ENCODE measurements at regions not wholly inside any gene's neighbourhood (a gene's known extent, or its start where the extent isn't known, plus 50 kb on each side); places are given as distances from the start of the nearest gene placed in this dataset.
"Not testable (repeated sequence)": the region's sequence is repeated elsewhere in the genome, so short reads cannot be mapped to it uniquely, and the experiment has no call there.

DNA sequence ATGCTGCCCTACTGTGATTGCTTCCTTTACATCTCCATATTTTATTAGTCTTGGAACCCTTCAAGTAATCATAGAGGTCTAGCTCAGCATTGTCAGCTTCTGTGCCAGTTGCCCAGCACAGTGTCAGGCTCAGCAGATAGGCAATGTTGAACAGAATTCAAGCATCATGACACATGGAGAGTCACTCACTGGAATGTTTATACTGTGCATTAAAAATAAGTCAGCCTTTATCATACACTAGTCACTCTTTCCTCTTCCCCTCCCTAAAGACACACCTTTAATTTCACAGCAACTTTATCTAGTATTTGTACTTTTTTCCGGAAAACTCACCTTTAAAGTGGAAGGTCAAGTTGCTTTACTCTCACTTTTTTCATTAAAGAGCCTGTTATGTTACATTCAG lies 253.8 kb upstream of the CDH11 start:
- DNase-seq: no peak

DNA sequence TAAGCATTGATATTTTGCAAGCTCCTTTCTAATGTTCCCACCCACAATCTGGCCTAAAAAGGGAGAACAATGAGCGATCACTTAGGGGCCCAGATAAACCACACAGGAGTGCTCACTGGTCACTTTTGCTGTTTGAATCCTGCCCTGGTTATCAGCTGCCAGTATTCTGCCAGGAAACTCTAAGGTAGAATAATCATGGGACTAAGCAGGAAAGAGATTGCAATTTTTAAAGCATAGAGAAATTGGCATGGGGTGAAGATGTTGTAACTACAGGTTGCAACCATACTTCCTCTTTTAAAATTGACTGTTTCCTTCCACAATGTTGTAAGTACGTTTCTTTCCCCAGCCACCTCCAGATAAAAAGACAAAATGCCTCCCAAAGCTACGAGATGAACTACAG lies 251.2 kb upstream of the CDH11 start:
- DNase-seq: no peak

DNA sequence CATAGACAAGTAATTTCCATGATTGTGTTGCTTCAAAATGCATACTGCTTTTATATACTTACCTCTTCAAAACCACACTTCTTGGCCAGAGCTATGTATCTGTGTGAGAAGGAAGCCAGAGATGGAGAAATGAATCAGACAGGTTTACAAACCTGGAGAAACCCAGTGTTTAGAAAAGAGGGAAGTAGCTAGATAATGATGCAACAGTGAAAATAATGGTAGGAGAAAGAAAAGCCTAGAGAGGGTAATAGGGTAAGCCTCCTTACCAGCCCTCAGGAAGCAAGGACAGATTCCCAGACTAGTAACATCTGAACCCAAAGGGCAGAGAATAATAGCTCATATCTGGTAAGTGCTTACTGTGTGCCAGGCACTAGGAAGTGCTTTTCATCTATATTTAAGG lies 250.3 kb upstream of the CDH11 start:
- no peak for DNase-seq

GRCh38 chr16:65365732-65366715 lies 244.2 kb upstream of the CDH11 start:
- DNase-seq: no peak

DNA sequence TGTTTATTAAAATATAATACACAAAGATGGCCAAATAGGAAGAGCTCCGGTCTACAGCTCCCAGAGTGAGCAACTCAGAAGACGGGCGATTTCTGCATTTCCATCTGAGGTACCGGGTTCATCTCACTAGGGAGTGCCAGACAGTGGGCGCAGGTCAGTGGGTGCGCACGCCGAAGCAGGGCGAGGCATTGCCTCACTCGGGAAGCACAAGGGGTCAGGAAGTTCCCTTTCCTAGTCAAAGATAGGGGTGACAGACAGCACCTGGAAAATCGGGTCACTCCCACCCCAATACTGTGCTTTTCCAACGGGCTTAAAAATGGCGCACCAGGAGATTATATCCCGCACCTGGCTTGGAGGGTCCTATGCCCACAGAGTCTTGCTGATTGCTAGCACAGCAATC lies 234.9 kb upstream of the CDH11 start:
- DNase-seq: not testable (repeated sequence)

- no peak for DNase-seq
Observed at GRCh38 chr16:65355706-65356105, 233.8 kb upstream of the CDH11 start.

- DNase-seq: no peak
Observed at GRCh38 chr16:65353183-65353582, 231.3 kb upstream of the CDH11 start.

DNA sequence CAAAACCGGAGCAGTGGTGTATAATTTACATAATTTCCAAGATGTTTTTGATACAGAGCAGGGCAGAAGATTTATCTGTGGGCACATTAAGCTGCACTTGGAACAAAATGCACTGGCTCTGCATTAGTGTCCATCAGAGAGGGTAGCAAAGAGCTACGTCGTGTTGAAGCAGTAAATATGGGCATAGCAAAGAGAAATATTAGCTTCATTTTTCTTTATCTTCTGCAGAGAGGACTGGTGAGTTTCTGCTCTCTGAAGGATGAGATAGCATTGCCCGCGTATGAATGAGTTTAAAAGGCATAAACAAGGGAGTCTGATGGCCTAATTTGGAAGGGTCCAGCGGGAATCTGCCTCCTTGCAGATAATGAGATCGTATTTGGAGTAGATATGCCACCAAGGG lies 227.8 kb upstream of the CDH11 start:
- no peak for DNase-seq

- DNase-seq: no peak
Observed at GRCh38 chr16:65343556-65343955, 221.7 kb upstream of the CDH11 start.

DNA sequence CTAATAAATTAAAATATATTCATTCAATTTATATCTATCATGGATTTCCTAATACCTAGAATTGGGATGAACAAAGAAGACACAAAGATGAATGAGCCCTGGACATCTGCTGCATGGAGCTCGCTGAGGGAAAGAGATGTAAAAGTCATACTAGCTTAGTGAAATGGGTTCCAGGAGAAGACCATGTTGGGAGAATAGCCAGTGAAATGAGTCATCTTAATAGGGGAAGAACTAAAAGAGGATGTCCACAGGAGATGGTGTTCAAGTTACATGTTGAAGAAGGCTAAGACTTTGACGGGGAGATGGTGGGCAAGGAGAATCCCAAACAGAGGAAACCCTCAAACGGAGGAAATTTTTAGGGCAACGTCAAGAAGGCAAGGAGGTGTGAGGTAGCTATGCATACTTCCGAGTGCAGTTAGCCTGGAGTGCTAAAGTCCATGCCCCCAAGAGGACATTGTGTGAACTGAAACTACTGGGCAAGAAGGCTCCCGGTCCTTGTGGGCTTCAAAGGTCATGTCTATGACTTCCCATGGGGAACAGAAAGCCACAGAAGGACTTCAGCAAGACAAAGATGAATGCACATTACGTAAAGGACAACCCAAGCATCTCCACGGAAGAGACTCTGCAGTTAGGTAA lies 220.5 kb upstream of the CDH11 start:
- no peak for DNase-seq

- no peak for DNase-seq
Observed at GRCh38 chr16:65339062-65339461, 217.2 kb upstream of the CDH11 start.

DNA sequence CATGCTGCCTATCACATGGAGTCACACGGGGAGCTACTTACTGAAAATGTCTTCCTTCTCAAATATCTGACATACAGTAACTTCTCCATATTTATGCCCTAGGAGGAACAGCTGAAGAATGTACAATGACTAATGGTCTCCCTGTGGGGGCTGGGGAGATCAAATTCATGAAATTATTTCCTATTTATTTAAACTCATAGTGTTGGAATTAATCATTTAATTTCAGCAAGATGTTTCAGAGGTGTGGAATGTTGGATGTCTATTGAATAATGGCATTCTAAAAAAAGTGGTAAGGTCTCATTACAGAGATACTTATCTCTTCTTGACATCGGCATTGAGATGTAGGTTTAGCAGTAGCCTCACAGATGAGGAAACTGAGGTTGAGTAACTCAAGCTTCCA lies 214.3 kb upstream of the CDH11 start:
- DNase-seq: no peak

- DNase-seq: no peak
Observed at GRCh38 chr16:65334081-65334480, 212.2 kb upstream of the CDH11 start.

DNA sequence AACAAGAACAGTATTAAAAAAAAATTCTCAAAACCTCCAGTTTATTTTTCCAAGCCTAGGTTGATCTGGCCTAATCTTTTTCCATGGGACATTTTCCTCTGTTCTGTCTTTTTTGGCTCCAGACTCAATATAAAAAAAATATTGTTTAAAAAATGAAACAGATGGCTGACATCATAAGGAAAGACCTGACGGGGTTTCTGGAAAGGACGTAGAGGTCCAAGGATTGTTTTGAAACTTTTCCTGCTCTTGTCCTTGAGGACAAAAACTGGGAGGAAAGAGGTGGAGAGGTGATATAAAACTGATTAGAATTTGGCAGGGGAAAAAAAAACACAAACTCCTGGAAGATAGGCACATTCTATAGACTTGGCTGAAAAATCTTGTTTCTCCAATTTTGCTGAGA lies 211.4 kb upstream of the CDH11 start:
- DNase-seq: no peak

DNA sequence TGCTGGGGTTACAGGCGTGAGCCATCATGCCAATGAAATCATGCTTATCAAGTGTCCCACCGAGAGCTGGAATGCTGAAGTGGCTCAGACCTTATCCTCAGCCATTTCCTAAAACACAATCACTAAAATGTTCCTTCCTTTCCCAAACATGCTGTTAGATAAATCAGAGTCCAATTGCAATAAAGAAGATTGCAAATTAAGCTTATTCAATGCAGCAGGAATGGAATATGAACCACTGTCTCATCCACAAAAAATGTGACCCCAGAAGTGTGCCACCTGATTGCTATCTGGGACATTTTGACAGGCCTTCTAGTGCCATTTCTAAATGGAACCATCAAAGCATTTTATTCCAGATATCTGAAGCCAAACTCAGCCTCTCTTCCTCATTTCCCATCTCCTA lies 205.5 kb upstream of the CDH11 start:
- no peak for DNase-seq

- DNase-seq: no peak
Observed at GRCh38 chr16:65323655-65324237, 201.9 kb upstream of the CDH11 start.

DNA sequence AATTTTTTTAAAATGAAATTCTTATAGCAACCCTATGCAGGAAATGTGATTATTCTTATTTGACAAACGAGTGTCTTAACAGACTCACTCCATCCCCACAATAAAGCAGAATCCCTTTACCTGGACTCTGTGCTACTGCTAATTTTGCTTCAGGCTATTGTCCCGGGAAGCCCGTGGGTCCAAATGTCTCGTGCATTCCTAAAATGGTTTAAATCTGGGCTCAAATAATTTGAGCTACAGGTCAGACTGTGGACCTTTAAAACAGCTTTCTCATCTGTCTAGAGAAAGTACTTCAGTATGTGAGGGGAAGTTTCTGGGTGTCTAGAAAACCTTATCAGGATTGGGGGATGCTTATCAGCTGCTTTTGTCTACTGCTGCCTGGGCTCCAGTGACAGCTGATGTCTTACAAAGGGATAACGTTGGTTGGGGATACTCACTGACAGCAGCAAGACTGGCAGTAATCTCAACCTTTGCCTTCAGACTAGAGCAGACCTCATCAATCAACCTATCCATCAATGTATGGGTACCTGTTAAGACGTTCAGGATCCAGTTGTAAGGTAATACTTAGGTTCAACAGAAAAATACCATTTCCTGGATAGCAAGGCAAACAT lies 197.9 kb upstream of the CDH11 start:
- DNase-seq: no peak

DNA sequence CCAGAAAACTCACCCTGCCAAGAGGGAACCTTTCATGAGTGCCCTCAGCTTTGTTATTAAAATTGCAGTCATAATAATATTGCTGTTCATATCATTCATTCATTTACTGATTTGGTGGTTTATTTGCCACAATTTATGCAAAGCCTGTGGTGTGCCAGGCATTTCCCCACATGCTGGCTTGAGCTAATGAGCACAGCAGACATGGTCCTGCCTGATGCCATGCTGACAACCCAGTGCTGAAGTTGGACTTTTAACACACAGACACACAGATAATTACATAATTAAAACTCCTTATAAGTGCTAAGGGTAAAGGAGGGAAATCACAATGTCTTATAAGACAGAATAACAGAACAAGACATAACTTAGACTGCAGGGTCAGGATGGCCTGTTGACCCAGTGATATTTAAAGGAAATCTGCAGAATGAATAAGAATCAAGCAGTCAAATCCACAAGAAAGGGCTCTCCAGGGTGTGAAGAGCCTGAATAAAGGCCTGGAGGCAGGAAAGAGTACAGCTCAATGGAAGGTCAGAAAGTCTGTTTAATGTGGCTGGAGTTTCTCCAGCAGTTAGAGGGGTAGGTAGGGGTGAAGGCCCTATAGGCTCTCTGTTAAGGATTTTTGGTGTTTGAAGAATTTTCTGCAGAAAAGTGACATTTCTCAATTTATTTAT lies 196.9 kb upstream of the CDH11 start:
- no peak for DNase-seq

DNA sequence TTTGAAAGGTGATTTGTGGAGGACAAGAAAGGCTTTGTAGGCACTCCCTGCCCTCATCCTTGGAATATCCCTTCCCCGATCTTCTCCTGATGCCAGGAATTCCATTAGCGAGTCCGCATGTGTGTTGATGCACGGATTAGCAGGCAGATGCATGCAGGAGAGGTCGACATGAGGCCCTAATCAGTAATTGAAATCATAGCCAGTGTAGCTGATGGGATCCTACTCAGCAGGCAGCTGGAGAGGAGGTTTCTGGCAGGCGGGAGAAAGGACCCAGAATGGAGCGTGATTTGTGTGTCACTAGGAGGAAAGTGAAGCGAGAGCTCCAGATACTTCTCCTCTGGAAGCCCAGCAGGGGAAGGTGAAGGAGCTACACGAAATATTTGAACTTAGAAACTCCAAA lies 196.3 kb upstream of the CDH11 start:
- no peak for DNase-seq

GRCh38 chr16:65316808-65317207 lies 194.9 kb upstream of the CDH11 start:
- no peak for DNase-seq

DNA sequence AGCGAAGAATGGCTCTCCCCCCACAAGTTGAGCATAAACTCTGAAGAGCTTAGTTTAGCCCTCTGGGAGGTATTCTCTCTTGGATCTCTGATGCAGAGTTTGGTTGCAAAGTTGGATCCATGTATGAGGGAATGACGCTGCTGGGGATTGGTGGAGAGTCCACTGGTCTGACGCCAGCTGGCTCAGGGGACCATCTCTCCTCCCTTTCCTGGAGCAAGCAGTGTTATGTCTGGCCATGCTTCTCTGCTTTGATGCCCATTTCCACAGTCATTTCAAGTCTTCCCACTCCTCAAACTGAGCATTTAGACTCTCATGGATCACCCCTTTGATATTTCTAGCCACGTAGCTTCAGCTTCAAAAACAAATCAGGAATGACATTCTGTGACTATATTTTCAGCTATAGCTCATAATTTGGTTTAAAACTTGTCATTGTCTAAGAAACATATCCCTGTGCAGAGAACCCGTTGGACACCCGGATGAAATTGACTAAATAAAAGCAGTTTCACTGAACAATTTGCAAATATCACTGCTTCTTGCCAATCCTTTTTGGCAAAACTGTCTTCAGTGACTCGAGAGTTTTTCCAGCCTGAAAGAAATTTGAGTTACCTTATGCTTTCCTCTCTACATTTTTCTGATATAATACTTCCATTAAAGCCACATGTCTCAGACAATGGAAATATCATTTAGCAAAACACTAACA lies 193.4 kb upstream of the CDH11 start:
- DNase-seq: no peak

GRCh38 chr16:65314627-65315008 lies 192.8 kb upstream of the CDH11 start:
- DNase-seq: no peak

Data from NCI-H345 (cell line).